Lung (tissue), 11 donors: ENCODE measurements at regions not wholly inside any gene's neighbourhood (a gene's known extent, or its start where the extent isn't known, plus 50 kb on each side); places are given as distances from the start of the nearest gene placed in this dataset.

Experiments
- ATAC-seq: fragments of 200-7000 bp; cut with Tn5 transposase; one replicate; pipeline ENCODE4 v1.9.1; 2020; ENCODE audit warnings: moderate number of reproducible peaks; ENCODE audit not compliant: insufficient read depth, low FRiP score
- DNase-seq, 3 donors: peaks; one replicate each; pipeline ENCODE4 v3.0.0-alpha.2; 2013 to 2017
- H3K27ac ChIP-seq, 2 donors: one replicate each; pipeline ENCODE4 v1.5.1; 2013; ENCODE audit warnings: mild to moderate bottlenecking in 2 of 2, moderate library complexity in 2 of 2, control low read depth in 1 of 2, inconsistent platforms in 1 of 2, low read depth in 1 of 2, low read length in 1 of 2
- H3K27me3 ChIP-seq, 3 donors: one replicate each; pipeline ENCODE4 v1.5.1; 2013; ENCODE audit warnings: low read length in 2 of 3; ENCODE audit not compliant: control insufficient read depth in 3 of 3, insufficient read depth in 3 of 3
- H3K36me3 ChIP-seq, 4 donors: one replicate each; pipeline ENCODE4 v1.5.1; 2013; ENCODE audit warnings: low read length in 4 of 4, mild to moderate bottlenecking in 1 of 4, moderate library complexity in 1 of 4; ENCODE audit not compliant: control insufficient read depth in 4 of 4, insufficient read depth in 4 of 4
- H3K4me1 ChIP-seq, 5 donors: one replicate each; pipeline ENCODE4 v1.5.1; 2013; ENCODE audit warnings: low read length in 5 of 5, mild to moderate bottlenecking in 2 of 5, moderate library complexity in 1 of 5; ENCODE audit not compliant: control insufficient read depth in 5 of 5, insufficient read depth in 5 of 5
- H3K4me3 ChIP-seq: one replicate; pipeline ENCODE4 v1.5.1; 2013; ENCODE audit warnings: mild to moderate bottlenecking, control low read depth, moderate library complexity
- H3K9ac ChIP-seq, 2 donors: one replicate each; pipeline ENCODE4 v1.5.1; 2013; ENCODE audit warnings: low read length in 2 of 2, control low read depth in 1 of 2; ENCODE audit not compliant: insufficient read depth in 1 of 2
- H3K9me3 ChIP-seq, 4 donors: one replicate each; pipeline ENCODE4 v1.5.1; 2013; ENCODE audit warnings: low read length in 3 of 4, mild to moderate bottlenecking in 1 of 4, moderate library complexity in 1 of 4; ENCODE audit not compliant: control insufficient read depth in 4 of 4, insufficient read depth in 3 of 4
- CTCF ChIP-seq: IDR thresholded peaks from 2 replicates; pipeline ENCODE4 v1.5.1; 2012; ENCODE audit warnings: mild to moderate bottlenecking; ENCODE audit errors: control extremely low read depth, extremely low read depth
- WGBS, 2 donors: extraction: QIAGEN DNeasy Blood & Tissue Kit; methylation state at CpG; one replicate each; pipeline ENCODE4 v1.1.7; 2013; 5-methylcytosine and 5-hydroxymethylcytosine counted together
- donor health status: control.
- donor health status: control.
- donor health status: Bipolar disorder and iron deficiency.
- donor health status: healthy.
- donor health status: DM: yes; HTN: yes; CAD: no.

- Histone ChIP-seq H3K9me3 (no peaks in the 10 kb centered on the region), H3K27ac (no peak overlapping the region), H3K27me3 (no peaks in the 10 kb centered on the region), H3K4me1 (peaks cover 0 to 8% (median 0%) of the 10 kb centered on the region in 5 donors), H3K9ac (no peak overlapping the region), H3K4me3 (no peak overlapping the region), H3K36me3 (peaks cover 0 to 2% (median 0%) of the 10 kb centered on the region in 4 donors)
- no peak for TF ChIP-seq CTCF
- 70 to 84% methylated on average over 12 of the region's 12 CpGs for WGBS, 2 donors
- ATAC-seq: no peak
- no peak for DNase-seq
Observed at GRCh38 chr22:49639956-49640355, 187.7 kb downstream of the BRD1 start.

- no peak for TF ChIP-seq CTCF
- WGBS, 2 donors: 69 to 89% methylated on average over 18 of the region's 18 CpGs
- no peak overlapping the region for H3K27ac ChIP-seq
Observed at GRCh38 chr22:49638788-49639187, 188.9 kb downstream of the BRD1 start.

GRCh38 chr22:49638001-49638400 is 189.7 kb downstream of the BRD1 start:
- no peak overlapping the region for H3K4me3 ChIP-seq
- H3K27me3 ChIP-seq: no peaks in the 10 kb centered on the region
- H3K9me3 ChIP-seq: no peaks in the 10 kb centered on the region
- 90 to 94% methylated on average over 16 to 17 of the region's 17 CpGs for WGBS, 2 donors
- ATAC-seq (no peak), DNase-seq (no peak)
- no peak overlapping the region for H3K27ac ChIP-seq
- no peak for TF ChIP-seq CTCF
- H3K4me1 ChIP-seq: peaks cover 0 to 10% (median 0%) of the 10 kb centered on the region in 5 donors
- H3K36me3 ChIP-seq: no peaks in the 10 kb centered on the region
- no peak overlapping the region for H3K9ac ChIP-seq

More at GRCh38 chr22:49638788-49639187, 188.9 kb downstream of the BRD1 start:
- Histone ChIP-seq H3K4me3 (no peak overlapping the region), H3K4me1 (peaks cover 0 to 8% (median 0%) of the 10 kb centered on the region in 5 donors), H3K9ac (no peak overlapping the region), H3K36me3 (peaks cover 0 to 2% (median 0%) of the 10 kb centered on the region in 4 donors), H3K9me3 (no peaks in the 10 kb centered on the region), H3K27me3 (no peaks in the 10 kb centered on the region)
- DNase-seq: no peak
- no peak for ATAC-seq

- Histone ChIP-seq H3K36me3 (no peaks in the 10 kb centered on the region), H3K9me3 (no peaks in the 10 kb centered on the region), H3K27ac (no peak overlapping the region), H3K9ac (no peak overlapping the region), H3K27me3 (no peaks in the 10 kb centered on the region), H3K4me1 (peaks cover 0 to 7% (median 0%) of the 10 kb centered on the region in 5 donors), H3K4me3 (no peak overlapping the region)
- ATAC-seq (no peak), DNase-seq (no peak)
- TF ChIP-seq CTCF: no peak
- 90 to 95% methylated on average over 28 of the region's 28 CpGs for WGBS, 2 donors
Observed at GRCh38 chr22:49637255-49637760, 190.4 kb downstream of the BRD1 start.
